Osteocyte (in vitro differentiated cells): ENCODE measurements at regions not wholly inside any gene's neighbourhood (a gene's known extent, or its start where the extent isn't known, plus 50 kb on each side); places are given as distances from the start of the nearest gene placed in this dataset.

ENCODE experiments used
- DNase-seq: peaks from one replicate; pipeline ENCODE4 v3.0.0; 2021; ENCODE audit warnings: mixed read lengths; ENCODE audit not compliant: unreplicated experiment; ENCODE audit errors: extremely low spot score
- H3K27ac Mint-ChIP-seq: one replicate; pipeline ENCODE4 v1.8.0; 2021; ENCODE audit warnings: mild to moderate bottlenecking, mixed read lengths; ENCODE audit not compliant: unreplicated experiment
- H3K27me3 Mint-ChIP-seq: one replicate; pipeline ENCODE4 v1.8.0; 2021; ENCODE audit warnings: mixed read lengths; ENCODE audit not compliant: unreplicated experiment
- H3K36me3 Mint-ChIP-seq: one replicate; pipeline ENCODE4 v1.8.0; 2021; ENCODE audit warnings: mixed read lengths; ENCODE audit not compliant: unreplicated experiment
- H3K4me1 Mint-ChIP-seq: one replicate; pipeline ENCODE4 v1.8.0; 2021; ENCODE audit warnings: mixed read lengths; ENCODE audit not compliant: unreplicated experiment
- H3K4me3 Mint-ChIP-seq: one replicate; pipeline ENCODE4 v1.8.0; 2021; ENCODE audit warnings: mild to moderate bottlenecking, moderate library complexity, mixed read lengths; ENCODE audit not compliant: unreplicated experiment
- H3K9me3 Mint-ChIP-seq: one replicate; pipeline ENCODE4 v1.8.0; 2021; ENCODE audit warnings: mixed read lengths; ENCODE audit not compliant: unreplicated experiment
- CTCF ChIP-seq: fragments of 200-600 bp; sonication (generic); IDR thresholded peaks from 2 replicates; pipeline ENCODE4 v1.5.0; 2021; ENCODE audit warnings: antibody characterized with exemption, mild to moderate bottlenecking, moderate library complexity

DNA sequence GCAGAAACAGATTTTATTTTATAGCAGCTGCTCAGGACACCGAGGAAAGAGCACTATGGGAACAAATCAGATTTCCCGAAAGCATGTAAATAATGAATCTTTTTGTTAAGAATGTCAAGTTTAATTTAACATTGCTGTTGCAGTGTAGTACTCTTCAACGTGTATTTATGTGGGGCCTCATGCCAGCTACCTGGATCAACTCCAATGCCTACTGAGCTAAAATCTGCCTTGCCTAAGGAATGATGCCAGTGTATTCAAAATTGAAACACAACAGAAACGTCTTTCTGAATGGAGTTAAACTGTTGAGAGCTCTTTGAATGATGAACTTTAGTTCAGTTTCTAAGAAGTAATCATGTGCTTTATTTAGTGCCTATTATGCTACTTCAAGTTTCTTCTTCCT is 1379.8 kb upstream of the ATXN8OS start:
- Mint-ChIP-seq H3K27ac (no peak overlapping the region), H3K9me3 (peaks cover 2% of the 10 kb centered on the region), H3K4me1 (peaks cover 14% of the 10 kb centered on the region), H3K4me3 (no peak overlapping the region), H3K36me3 (no peaks in the 10 kb centered on the region), H3K27me3 (no peaks in the 10 kb centered on the region)
- no peak for TF ChIP-seq CTCF
- no peak for DNase-seq

DNA sequence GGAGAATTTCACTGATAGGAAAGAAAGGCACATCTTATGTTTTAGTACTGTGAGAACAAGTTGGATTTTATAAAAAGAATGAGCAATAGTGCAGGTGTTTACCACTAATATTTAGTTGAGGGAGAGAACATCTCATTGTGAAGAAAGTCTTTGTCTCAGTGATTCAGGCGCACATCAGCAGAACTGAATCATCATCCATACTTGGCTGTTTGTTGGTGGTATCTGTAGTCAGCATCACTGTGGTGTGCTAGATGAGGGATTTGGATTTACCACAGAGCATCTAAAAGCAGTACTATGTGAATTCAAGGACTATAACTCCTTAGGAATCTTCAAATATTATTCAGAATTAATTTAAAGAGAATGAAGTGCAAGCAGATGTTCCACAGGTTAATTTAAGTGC is 1380.5 kb upstream of the ATXN8OS start:
- Mint-ChIP-seq H3K9me3 (peaks cover 6% of the 10 kb centered on the region), H3K36me3 (no peaks in the 10 kb centered on the region), H3K27me3 (no peaks in the 10 kb centered on the region), H3K27ac (no peak overlapping the region), H3K4me1 (peaks cover 15% of the 10 kb centered on the region), H3K4me3 (no peak overlapping the region)
- no peak for DNase-seq
- TF ChIP-seq CTCF = no peak

DNA sequence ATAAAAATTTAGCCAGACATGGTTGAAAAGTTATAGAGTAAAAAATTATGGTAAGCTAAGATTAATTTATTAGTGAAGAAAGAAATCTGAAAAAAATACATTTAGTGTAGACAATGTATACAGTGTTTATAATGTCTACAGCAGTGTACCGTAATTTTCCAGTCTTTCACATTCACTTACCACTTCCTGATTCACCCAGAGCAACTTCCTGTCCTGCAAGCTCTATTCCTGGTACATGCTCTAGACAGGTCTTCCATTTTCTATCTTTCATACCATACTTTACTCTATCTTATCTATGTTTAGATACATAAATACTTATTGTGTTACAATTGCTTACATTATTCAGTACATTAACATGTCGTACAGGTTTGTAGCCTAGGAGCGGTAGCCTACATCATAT is 1387.8 kb upstream of the ATXN8OS start:
- no peak for DNase-seq
- no peak overlapping the region for H3K27ac Mint-ChIP-seq
- H3K4me3 Mint-ChIP-seq = no peak overlapping the region
- peaks cover 16% of the 10 kb centered on the region for H3K4me1 Mint-ChIP-seq
- H3K36me3 Mint-ChIP-seq = no peaks in the 10 kb centered on the region
- peaks cover 10% of the 10 kb centered on the region for H3K9me3 Mint-ChIP-seq
- TF ChIP-seq CTCF = no peak
- H3K27me3 Mint-ChIP-seq = no peaks in the 10 kb centered on the region

DNA sequence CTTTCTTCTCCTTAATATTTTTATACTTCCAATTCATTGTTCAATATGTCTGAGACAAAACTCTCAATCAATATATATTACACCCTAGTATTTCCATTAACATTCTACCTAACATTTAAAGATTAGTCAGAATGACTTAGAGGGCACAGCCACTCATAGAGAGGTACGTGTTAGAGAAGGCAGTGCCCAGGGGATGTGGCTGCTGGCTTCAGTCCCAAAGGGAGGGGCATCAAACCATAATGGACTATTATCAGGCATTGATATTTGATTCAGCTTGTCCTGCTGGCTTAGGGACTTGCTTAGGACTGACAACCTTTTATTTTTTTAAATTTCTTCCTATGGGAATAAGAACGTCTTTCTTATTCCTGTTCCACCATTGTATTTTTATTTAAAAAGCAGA is 1392.0 kb upstream of the ATXN8OS start:
- Mint-ChIP-seq H3K9me3 (no peaks in the 10 kb centered on the region), H3K27ac (peak overlapping the region; percentile 51), H3K4me3 (no peak overlapping the region), H3K36me3 (no peaks in the 10 kb centered on the region), H3K27me3 (no peaks in the 10 kb centered on the region), H3K4me1 (peaks cover 32% of the 10 kb centered on the region)
- no peak for DNase-seq
- TF ChIP-seq CTCF = no peak

GRCh38 chr13:68714292-68714691 is 1393.3 kb upstream of the ATXN8OS start:
- no peak for TF ChIP-seq CTCF
- no peak for DNase-seq
- Mint-ChIP-seq H3K27me3 (no peaks in the 10 kb centered on the region), H3K36me3 (no peaks in the 10 kb centered on the region), H3K27ac (peak overlapping the region; percentile 65), H3K4me1 (peaks cover 32% of the 10 kb centered on the region), H3K4me3 (no peak overlapping the region), H3K9me3 (no peaks in the 10 kb centered on the region)
